Endothelial cell (in vitro differentiated cells): ENCODE measurements at regions not wholly inside any gene's neighbourhood (a gene's known extent, or its start where the extent isn't known, plus 50 kb on each side); places are given as distances from the start of the nearest gene placed in this dataset.

Source experiments
- DNase-seq: peaks from one replicate; pipeline ENCODE4 v3.0.0; 2021; ENCODE audit warnings: low spot score
- H3K27ac Mint-ChIP-seq: one replicate; pipeline ENCODE4 v1.8.0; 2021; ENCODE audit warnings: mixed read lengths, inconsistent platforms; ENCODE audit not compliant: unreplicated experiment
- H3K27me3 Mint-ChIP-seq: one replicate; pipeline ENCODE4 v1.8.0; 2021; ENCODE audit warnings: mild to moderate bottlenecking, moderate library complexity, mixed read lengths, inconsistent platforms; ENCODE audit not compliant: unreplicated experiment
- H3K36me3 Mint-ChIP-seq: one replicate; pipeline ENCODE4 v1.8.0; 2021; ENCODE audit warnings: mild to moderate bottlenecking, low read depth, mixed read lengths, inconsistent platforms; ENCODE audit not compliant: unreplicated experiment
- H3K4me1 Mint-ChIP-seq: one replicate; pipeline ENCODE4 v1.8.0; 2021; ENCODE audit warnings: mild to moderate bottlenecking, mixed read lengths, inconsistent platforms; ENCODE audit not compliant: unreplicated experiment
- H3K4me3 Mint-ChIP-seq: one replicate; pipeline ENCODE4 v1.8.0; 2021; ENCODE audit warnings: mild to moderate bottlenecking, mixed read lengths, inconsistent platforms; ENCODE audit not compliant: unreplicated experiment
- H3K9me3 Mint-ChIP-seq: one replicate; pipeline ENCODE4 v1.8.0; 2021; ENCODE audit warnings: mixed read lengths, inconsistent platforms; ENCODE audit not compliant: unreplicated experiment
- CTCF ChIP-seq: fragments of 200-600 bp; sonication (generic); IDR thresholded peaks from one replicate; pipeline ENCODE4 v1.5.0; 2021; ENCODE audit warnings: antibody characterized with exemption; ENCODE audit not compliant: unreplicated experiment

GRCh38 chr4:1489639-1489995 is 83.4 kb upstream of the NKX1-1 start:
- no peaks in the 10 kb centered on the region for H3K4me1 Mint-ChIP-seq
- H3K4me3 Mint-ChIP-seq = no peak overlapping the region
- peaks cover 16% of the 10 kb centered on the region for H3K36me3 Mint-ChIP-seq
- peaks cover 13% of the 10 kb centered on the region for H3K9me3 Mint-ChIP-seq
- TF ChIP-seq CTCF = no peak
- no peak for DNase-seq
- no peak overlapping the region for H3K27ac Mint-ChIP-seq
- H3K27me3 Mint-ChIP-seq = no peaks in the 10 kb centered on the region

- Mint-ChIP-seq H3K27me3 (no peaks in the 10 kb centered on the region), H3K4me1 (no peaks in the 10 kb centered on the region), H3K4me3 (no peak overlapping the region), H3K36me3 (peaks cover 16% of the 10 kb centered on the region), H3K27ac (no peak overlapping the region), H3K9me3 (peaks cover 13% of the 10 kb centered on the region)
- TF ChIP-seq CTCF = no peak
- DNase-seq = no peak
These were observed 82.8 kb upstream of the NKX1-1 start for GRCh38 chr4:1488831-1489638.

- no peaks in the 10 kb centered on the region for H3K27me3 Mint-ChIP-seq
- peaks cover 13% of the 10 kb centered on the region for H3K9me3 Mint-ChIP-seq
- TF ChIP-seq CTCF = no peak
- no peak overlapping the region for H3K4me3 Mint-ChIP-seq
- no peak overlapping the region for H3K27ac Mint-ChIP-seq
- H3K4me1 Mint-ChIP-seq = no peaks in the 10 kb centered on the region
- DNase-seq = no peak
- H3K36me3 Mint-ChIP-seq = peaks cover 16% of the 10 kb centered on the region
These were observed 82.1 kb upstream of the NKX1-1 start for GRCh38 chr4:1488357-1488756.

GRCh38 chr4:1487761-1488160 is 81.5 kb upstream of the NKX1-1 start:
- no peak overlapping the region for H3K4me3 Mint-ChIP-seq
- no peak for TF ChIP-seq CTCF
- H3K36me3 Mint-ChIP-seq = peaks cover 16% of the 10 kb centered on the region
- H3K9me3 Mint-ChIP-seq = peaks cover 13% of the 10 kb centered on the region
- no peaks in the 10 kb centered on the region for H3K4me1 Mint-ChIP-seq
- DNase-seq = no peak
- H3K27me3 Mint-ChIP-seq = no peaks in the 10 kb centered on the region
- no peak overlapping the region for H3K27ac Mint-ChIP-seq

- Mint-ChIP-seq H3K36me3 (peaks cover 16% of the 10 kb centered on the region), H3K9me3 (peaks cover 13% of the 10 kb centered on the region), H3K4me3 (no peak overlapping the region), H3K27me3 (no peaks in the 10 kb centered on the region), H3K27ac (no peak overlapping the region), H3K4me1 (no peaks in the 10 kb centered on the region)
- TF ChIP-seq CTCF = no peak
- no peak for DNase-seq
These were observed 80.9 kb upstream of the NKX1-1 start for GRCh38 chr4:1487106-1487505.
